ENCODE measurements at regions not wholly inside any gene's neighbourhood (a gene's known extent, or its start where the extent isn't known, plus 50 kb on each side); places are given as distances from the start of the nearest gene placed in this dataset.

DNA sequence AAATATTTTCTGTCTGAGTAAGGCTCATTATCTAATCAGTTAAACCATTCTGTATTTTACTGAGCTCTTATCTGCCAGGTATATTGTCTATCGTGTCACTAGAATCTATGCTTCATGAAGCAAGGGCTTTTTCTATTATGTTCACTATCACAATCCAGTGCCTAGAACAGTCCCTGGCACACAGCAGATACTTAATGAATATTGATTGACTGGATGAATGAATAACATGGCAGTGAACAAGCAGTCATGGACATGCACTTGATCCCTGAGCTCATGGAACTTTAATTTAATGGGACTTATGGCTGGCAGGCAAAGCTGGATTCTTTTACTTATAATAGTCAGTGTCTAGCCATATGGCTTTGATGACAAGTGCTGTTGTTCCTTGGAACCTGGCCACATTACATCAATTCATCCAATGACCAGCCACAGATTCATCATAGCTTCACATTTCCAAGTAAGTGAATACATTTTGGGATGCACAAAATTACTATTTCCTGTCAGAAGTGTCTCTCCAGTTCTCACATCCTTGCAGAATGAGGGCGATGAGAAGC is 214.8 kb downstream of the COG6 start:
- Mint-ChIP-seq H3K9me3 (peaks cover 10% of the 10 kb centered on the region), H3K36me3 (ENCODE audit: low read depth) (no peaks in the 10 kb centered on the region), H3K27me3 (no peaks in the 10 kb centered on the region), H3K4me3 (no peak overlapping the region), H3K4me1 (peaks cover 9% of the 10 kb centered on the region), H3K27ac (no peak overlapping the region)
- intact Hi-C loops (cut with micrococcal nuclease), result no loop called here
- no peak for DNase-seq

DNA sequence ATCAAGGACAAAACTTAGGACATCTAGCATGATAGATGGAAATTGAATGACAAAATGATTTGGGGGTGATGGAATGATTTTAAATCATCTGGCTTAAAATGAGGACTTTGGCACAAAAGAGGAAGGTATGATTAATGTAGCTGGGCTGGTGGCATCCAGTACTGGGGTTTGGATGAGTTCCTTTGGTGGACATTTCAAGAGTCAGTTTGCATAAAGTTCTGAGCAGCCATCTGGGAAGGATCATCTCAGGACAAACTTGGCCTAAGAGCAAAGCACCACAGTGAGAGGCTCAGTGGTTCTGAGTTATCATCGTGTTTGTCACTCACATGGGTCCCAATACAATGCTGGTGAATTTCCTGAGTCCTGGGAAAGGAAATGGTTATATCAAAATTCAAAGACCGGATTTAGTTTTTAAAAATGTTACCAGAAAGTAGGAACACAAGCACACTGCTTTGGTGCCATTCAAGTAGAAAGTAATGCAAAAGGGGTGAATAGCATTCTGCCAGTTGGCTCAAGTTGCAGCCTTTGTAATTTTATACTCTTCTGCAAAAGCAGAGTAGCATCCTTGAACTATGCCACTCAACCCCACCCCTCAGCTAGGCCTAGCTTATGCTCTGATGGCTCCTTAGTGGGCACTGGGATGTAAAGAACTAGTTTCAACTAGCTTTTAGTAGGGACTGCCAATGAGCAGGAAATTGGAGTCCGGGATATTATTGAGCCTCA is 219.0 kb downstream of the COG6 start:
- no peaks in the 10 kb centered on the region for H3K27me3 Mint-ChIP-seq
- H3K4me3 Mint-ChIP-seq, result no peak overlapping the region
- no peak for DNase-seq
- peaks cover 7% of the 10 kb centered on the region for H3K4me1 Mint-ChIP-seq
- intact Hi-C loops (cut with micrococcal nuclease), result no loop called here
- H3K36me3 Mint-ChIP-seq (ENCODE audit: low read depth), result no peaks in the 10 kb centered on the region
- H3K9me3 Mint-ChIP-seq, result no peaks in the 10 kb centered on the region
- H3K27ac Mint-ChIP-seq, result no peak overlapping the region

DNA sequence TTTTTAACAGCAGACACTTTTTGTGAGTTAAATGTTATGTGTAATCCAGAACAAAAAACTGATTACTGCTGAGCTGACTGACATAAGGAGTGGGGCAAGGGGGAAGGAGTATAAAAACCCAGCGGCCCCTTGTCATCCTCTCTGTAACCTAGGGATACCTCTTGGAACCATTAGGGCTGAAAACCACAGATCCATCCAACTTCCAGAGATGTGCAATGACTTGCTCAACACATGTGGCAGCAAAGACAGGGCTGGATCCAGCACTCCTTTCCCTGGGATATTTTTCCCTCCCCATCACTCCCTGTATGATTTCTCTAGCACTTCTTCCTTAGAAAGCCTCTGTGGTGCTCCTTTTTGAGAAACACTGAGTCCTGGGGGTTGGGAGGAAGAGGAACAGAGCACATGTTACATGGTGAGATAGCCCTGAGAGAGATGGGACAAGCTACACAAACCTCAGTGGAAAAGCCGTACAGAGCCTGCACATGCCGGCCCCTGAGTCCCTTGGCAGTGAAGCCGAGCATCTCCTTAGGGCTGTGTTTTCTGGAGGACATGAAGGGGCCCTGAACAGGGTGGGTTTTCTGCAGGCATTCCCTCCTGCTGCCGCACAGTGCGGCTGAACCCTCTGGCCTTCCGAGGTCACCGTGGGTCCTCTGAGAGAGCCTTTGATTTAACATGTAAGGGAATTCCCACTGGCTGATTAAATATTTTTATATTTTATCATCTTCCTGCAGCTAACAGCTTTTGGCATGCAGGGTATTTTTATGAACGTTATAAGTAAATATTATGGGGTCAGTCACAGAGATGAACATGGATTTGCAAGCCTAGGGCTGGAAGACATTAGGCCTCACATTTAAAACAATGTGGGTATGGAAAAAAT is 219.9 kb downstream of the COG6 start:
- no peak overlapping the region for H3K4me3 Mint-ChIP-seq
- peaks cover 7% of the 10 kb centered on the region for H3K4me1 Mint-ChIP-seq
- DNase-seq, result no peak
- H3K27me3 Mint-ChIP-seq, result peaks cover 2% of the 10 kb centered on the region
- H3K27ac Mint-ChIP-seq, result no peak overlapping the region
- H3K36me3 Mint-ChIP-seq (ENCODE audit: low read depth), result no peaks in the 10 kb centered on the region
- intact Hi-C loops (cut with micrococcal nuclease), result no loop called here
- H3K9me3 Mint-ChIP-seq, result no peaks in the 10 kb centered on the region

DNA sequence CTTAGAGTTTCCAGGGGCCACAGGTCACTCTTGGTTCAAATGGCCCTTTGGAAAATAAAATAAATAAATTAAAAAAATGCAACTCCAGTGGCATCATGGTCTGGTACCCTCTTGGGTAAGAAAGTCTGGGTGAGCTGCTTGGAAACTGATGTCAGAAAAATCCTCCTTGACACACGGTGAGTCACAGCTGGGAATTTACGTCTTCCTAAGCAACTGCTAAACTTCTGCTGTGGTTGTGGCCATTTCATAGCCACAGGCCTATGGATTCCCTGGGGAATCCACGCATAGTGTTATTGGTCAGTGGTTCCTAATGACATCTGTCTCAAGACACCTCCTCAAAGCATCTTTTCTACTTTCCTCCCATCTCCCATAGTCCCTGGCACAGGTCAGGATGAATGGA is 220.8 kb downstream of the COG6 start:
- Mint-ChIP-seq H3K4me1 (peaks cover 7% of the 10 kb centered on the region), H3K27ac (no peak overlapping the region), H3K9me3 (peaks cover 3% of the 10 kb centered on the region), H3K27me3 (peaks cover 2% of the 10 kb centered on the region), H3K4me3 (no peak overlapping the region), H3K36me3 (ENCODE audit: low read depth) (no peaks in the 10 kb centered on the region)
- no peak for DNase-seq
- intact Hi-C loops (cut with micrococcal nuclease), result no loop called here

DNA sequence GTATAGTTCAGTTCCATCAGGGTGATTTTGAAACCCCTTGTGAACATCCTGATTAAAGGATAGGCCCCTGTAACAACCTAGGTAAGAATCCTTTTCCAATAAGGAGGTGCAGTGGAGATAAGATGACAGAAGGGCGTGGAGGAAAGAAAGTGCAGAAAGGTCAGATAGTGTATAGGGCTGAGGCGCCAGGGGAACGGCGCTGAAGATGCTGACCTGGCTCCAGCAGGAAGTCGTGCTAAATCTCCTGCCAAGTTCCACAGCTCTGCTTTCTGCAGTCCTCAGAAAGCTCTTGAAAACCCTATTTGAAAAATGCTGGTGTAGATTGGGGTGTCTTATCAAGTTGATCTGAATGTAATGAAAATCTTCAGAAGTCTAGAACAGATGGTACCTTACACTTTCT is 221.7 kb downstream of the COG6 start:
- Mint-ChIP-seq H3K4me3 (no peak overlapping the region), H3K4me1 (peaks cover 6% of the 10 kb centered on the region), H3K9me3 (peaks cover 10% of the 10 kb centered on the region), H3K27ac (no peak overlapping the region), H3K36me3 (ENCODE audit: low read depth) (no peaks in the 10 kb centered on the region), H3K27me3 (peaks cover 2% of the 10 kb centered on the region)
- DNase-seq, result no peak
- intact Hi-C loops (cut with micrococcal nuclease), result no loop called here

DNA sequence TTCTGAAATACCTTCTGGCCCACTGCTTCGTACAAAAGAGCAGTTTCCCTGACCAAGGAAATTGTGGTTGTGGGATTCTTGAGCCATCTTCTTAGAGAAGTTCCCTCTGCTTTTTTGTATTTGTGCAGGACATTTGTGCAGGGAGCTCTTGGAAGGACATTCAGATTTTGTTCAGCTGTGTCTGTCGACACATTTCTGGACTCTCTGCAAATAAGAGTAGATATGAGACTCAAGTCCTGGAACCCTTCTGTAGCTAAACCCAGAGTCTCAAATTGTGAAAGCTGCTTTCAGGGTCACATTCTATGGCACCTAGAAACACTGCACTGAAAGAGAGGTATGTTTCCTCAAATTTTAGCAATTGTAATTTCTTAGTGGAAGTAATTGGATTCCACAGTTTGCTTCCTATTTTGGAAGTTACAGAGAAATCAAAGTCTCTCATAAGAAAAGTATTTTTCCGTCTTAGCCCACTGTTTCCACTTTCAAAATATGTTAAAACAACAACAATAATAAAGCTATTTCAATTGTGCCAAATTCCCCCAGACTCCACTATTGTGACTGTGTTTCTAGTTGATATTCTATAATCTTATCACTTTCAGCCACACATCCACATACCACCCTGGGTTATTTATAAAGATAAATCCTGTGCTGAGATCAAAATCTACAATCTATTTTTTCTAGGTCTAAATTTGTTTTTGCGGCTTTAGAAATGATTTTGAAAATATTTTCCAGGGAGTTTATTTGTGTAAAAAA is 224.0 kb downstream of the COG6 start:
- Mint-ChIP-seq H3K36me3 (ENCODE audit: low read depth) (peaks cover 2% of the 10 kb centered on the region), H3K4me3 (no peak overlapping the region), H3K27ac (no peak overlapping the region), H3K4me1 (peaks cover 6% of the 10 kb centered on the region), H3K27me3 (peaks cover 2% of the 10 kb centered on the region), H3K9me3 (peaks cover 21% of the 10 kb centered on the region)
- no peak for DNase-seq
- intact Hi-C loops (cut with micrococcal nuclease), result no loop called here

DNA sequence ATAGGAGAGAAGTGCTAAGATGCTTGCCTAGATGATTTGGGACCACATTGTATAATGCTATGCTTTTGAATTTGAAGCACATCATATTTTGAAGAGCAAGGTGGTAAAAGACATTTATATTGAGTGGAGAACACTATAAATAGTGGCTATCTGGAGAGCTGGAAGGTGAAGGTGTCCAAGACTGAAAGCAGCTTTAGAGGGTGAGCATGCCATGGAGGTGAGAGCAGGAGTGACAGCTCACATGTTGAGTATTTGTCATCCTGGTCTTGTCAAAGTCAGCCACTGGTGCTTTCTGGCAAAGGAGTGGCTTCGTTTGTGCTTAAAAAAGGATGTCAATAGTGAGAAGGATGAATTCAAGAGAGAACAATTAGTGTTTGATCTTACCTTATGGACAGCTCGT is 225.9 kb downstream of the COG6 start:
- Mint-ChIP-seq H3K27me3 (peaks cover 2% of the 10 kb centered on the region), H3K36me3 (ENCODE audit: low read depth) (peaks cover 2% of the 10 kb centered on the region), H3K4me1 (peaks cover 6% of the 10 kb centered on the region), H3K9me3 (peaks cover 28% of the 10 kb centered on the region), H3K27ac (no peak overlapping the region), H3K4me3 (no peak overlapping the region)
- intact Hi-C loops (cut with micrococcal nuclease), result no loop called here
- no peak for DNase-seq

DNA sequence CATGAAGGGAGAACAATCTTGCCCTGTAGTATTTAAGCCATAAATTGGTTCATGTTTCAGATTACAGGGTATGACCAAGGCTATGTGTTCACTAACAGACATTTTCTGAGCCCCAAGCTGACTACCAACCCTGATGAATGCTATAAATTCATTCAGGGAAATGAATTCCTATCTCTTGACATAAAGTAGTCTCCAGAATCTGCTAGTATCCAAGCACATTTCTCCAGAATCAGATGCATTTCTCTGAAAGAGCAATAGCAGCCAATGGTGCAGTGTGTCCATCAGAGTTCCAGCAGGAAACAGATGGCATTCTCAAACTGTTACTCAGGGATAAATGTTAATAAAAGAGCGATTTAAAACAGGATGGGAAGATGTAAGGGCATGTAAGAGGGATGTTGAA is 226.4 kb downstream of the COG6 start:
- Mint-ChIP-seq H3K9me3 (peaks cover 28% of the 10 kb centered on the region), H3K36me3 (ENCODE audit: low read depth) (peaks cover 2% of the 10 kb centered on the region), H3K27ac (no peak overlapping the region), H3K4me1 (peaks cover 3% of the 10 kb centered on the region), H3K4me3 (no peak overlapping the region), H3K27me3 (peaks cover 2% of the 10 kb centered on the region)
- intact Hi-C loops (cut with micrococcal nuclease), result no loop called here
- no peak for DNase-seq

DNA sequence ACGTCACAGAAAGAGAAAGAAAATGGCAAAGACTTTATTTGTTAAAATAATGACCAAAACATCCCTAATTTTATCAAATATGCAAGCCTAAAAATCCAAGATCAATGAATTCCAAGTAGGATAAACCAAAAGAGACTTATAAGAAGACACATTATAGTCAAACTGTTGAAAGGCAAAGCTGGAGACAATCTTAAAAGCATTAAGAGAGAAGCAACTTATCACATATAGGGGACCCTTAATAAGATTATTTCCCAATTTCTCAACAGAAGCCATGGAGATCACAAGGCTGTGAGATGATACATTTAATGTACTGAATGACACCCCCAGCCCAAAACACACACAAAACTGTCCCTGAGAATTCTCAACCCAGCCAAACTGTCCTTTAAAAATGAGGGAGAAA is 228.7 kb downstream of the COG6 start:
- no peak for DNase-seq
- no peak overlapping the region for H3K4me3 Mint-ChIP-seq
- intact Hi-C loops (cut with micrococcal nuclease), result no loop called here
- H3K4me1 Mint-ChIP-seq, result no peaks in the 10 kb centered on the region
- peaks cover 40% of the 10 kb centered on the region for H3K9me3 Mint-ChIP-seq
- H3K27me3 Mint-ChIP-seq, result peaks cover 2% of the 10 kb centered on the region
- H3K27ac Mint-ChIP-seq, result no peak overlapping the region
- peaks cover 2% of the 10 kb centered on the region for H3K36me3 Mint-ChIP-seq (ENCODE audit: low read depth)

DNA sequence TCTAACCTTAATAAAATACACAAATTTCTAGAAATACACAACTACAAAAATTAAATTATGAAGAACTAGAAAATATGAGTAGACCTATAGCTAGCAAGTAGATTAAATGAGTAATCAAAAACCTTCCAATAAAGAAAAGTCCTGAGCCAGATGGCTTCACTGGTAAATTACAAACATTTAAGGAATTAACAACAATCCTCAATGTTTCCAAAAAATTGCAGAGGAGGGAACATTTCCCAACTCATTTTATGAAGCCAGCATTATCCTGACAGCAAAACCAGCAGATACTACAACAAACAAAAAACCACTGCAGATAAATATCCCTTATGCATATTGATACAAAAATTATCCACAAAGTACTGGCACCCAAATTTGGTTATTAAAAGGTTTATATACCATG is 230.9 kb downstream of the COG6 start:
- Mint-ChIP-seq H3K4me3 (no peak overlapping the region), H3K27ac (no peak overlapping the region), H3K36me3 (ENCODE audit: low read depth) (peaks cover 2% of the 10 kb centered on the region), H3K4me1 (peaks cover under 1% of the 10 kb centered on the region), H3K9me3 (peaks cover 36% of the 10 kb centered on the region), H3K27me3 (no peaks in the 10 kb centered on the region)
- intact Hi-C loops (cut with micrococcal nuclease), result no loop called here
- DNase-seq, result no peak

DNA sequence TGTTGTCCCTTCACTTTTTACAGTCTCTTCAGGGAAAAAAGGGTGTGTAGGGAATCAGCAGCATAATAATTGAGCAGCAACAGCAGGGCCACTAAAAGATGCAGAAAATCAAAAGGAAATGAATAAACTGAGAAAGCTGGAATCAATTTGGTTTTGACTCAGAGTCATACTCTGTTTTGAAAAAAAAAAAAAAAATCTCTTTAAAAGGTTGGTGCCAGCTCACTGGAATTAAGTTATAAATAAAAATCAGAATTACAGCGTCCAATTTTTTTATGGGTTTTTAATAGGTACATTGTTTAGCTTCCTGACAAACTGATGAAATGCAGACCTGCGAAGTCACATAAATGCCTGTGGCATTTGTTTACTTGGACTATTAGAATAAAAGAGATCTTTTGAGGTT is 231.9 kb downstream of the COG6 start:
- Mint-ChIP-seq H3K9me3 (peaks cover 30% of the 10 kb centered on the region), H3K27me3 (no peaks in the 10 kb centered on the region), H3K4me1 (peaks cover 5% of the 10 kb centered on the region), H3K36me3 (ENCODE audit: low read depth) (peaks cover 2% of the 10 kb centered on the region), H3K4me3 (no peak overlapping the region), H3K27ac (no peak overlapping the region)
- no peak for DNase-seq
- intact Hi-C loops (cut with micrococcal nuclease), result no loop called here

DNA sequence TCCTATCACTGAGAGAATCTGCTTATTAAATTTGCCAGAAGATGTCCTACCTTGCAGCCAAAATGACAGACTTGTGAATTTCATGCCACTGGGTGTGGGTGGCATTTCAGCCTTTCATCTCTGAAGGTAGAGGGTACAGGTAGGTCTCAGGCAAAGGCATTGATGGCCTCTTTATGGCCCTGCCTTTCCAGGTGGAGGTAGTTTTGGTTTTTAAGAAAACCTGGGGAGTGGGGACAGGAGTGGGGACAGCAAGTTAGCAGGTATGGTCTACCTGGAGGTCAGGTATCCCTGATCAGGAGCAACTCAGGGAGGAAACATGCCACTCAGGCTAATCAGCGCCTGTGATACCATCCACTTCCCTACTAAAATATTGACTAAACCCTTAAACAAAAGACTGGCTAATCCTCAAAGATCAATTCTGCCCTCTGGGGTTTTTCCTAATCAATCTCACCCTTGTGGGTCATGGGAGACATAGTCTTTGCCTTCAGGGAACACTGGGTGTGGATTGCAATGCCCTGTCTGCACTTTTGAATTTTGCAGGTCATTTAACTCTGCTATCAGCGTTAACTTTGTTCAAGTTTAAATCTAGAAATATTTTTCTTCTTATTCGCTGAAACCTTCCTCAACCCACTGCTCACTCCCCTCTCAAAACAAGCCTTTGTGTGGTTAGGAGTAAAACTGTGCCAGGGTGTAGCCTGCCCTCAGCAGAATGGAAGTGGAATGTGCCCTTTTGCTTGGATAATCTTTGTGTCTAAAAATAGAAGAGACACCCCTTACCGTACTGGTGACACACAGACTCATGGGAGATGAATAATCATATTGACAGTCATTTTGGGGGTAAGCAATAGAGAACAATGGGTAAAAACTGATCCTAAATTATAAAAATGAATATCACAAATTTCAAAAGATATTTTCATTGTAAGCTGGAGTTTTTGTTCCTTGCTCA is 233.7 kb downstream of the COG6 start:
- no peak for DNase-seq
- intact Hi-C loops (cut with micrococcal nuclease), result no loop called here
- no peaks in the 10 kb centered on the region for H3K36me3 Mint-ChIP-seq (ENCODE audit: low read depth)
- no peaks in the 10 kb centered on the region for H3K27me3 Mint-ChIP-seq
- peaks cover 23% of the 10 kb centered on the region for H3K9me3 Mint-ChIP-seq
- H3K27ac Mint-ChIP-seq, result no peak overlapping the region
- no peak overlapping the region for H3K4me3 Mint-ChIP-seq
- H3K4me1 Mint-ChIP-seq, result peaks cover 19% of the 10 kb centered on the region

DNA sequence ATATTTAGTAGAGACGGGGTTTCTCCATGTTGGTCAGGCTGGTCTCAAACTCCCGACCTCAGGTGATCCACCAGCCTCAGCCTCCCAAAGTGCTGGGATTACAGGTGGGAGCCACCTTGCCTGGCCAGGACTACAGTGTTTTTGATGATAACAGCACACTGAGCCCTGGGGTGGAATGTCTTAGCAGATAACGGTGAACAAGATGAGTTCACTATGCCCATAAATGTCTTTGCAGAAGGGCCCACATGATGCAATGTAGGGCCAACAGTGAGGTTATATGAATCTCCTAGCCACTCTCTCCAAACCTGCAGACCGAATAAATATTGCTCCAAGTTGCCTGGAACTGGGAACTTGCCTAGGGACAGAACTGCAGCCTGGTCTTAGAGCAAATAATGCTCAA is 235.1 kb downstream of the COG6 start:
- peaks cover 13% of the 10 kb centered on the region for H3K9me3 Mint-ChIP-seq
- no peak overlapping the region for H3K27ac Mint-ChIP-seq
- DNase-seq, result no peak
- no peak overlapping the region for H3K4me3 Mint-ChIP-seq
- peaks cover 23% of the 10 kb centered on the region for H3K4me1 Mint-ChIP-seq
- H3K27me3 Mint-ChIP-seq, result no peaks in the 10 kb centered on the region
- intact Hi-C loops (cut with micrococcal nuclease), result no loop called here
- H3K36me3 Mint-ChIP-seq (ENCODE audit: low read depth), result no peaks in the 10 kb centered on the region

Measured in activated CD4-positive, alpha-beta T cell treated with anti-CD3 and anti-CD28 coated beads, Interleukin-2, amount 10 ng/mL, durations not matched to agents 24 days and 14 days (primary cell).